Spleen (tissue), 11 donors: ENCODE measurements at regions not wholly inside any gene's neighbourhood (a gene's known extent, or its start where the extent isn't known, plus 50 kb on each side); places are given as distances from the start of the nearest gene placed in this dataset.
"Not testable (repeated sequence)": the region's sequence is repeated elsewhere in the genome, so short reads cannot be mapped to it uniquely, and the experiment has no call there.

Experiments
- DNase-seq: peaks from one replicate; pipeline ENCODE4 v3.0.0-alpha.2; 2020
- H3K27ac ChIP-seq, 8 donors: fragments of 200-600 bp; sonication (generic) in 7 of 8; 1 replicate in 4 of 8; 2 replicates in 4 of 8; pipeline versions ENCODE4 v1.5.0 to v1.8.0; 2016 to 2021; ENCODE audit warnings: inconsistent platforms in 4 of 8, mild to moderate bottlenecking in 4 of 8, moderate library complexity in 1 of 8
- H3K27me3 ChIP-seq, 7 donors: fragments of 200-600 bp; sonication (generic) in 6 of 7; replicated peaks in 1 of 7; 1 replicate in 4 of 7; 2 replicates in 3 of 7; pipeline versions ENCODE4 v1.5.0 to v1.8.0; 2016 to 2021; ENCODE audit warnings: inconsistent platforms in 3 of 7, mild to moderate bottlenecking in 1 of 7
- H3K36me3 ChIP-seq, 6 donors: fragments of 200-600 bp; sonication (generic) in 5 of 6; 1 replicate in 4 of 6; 2 replicates in 2 of 6; pipeline versions ENCODE4 v1.5.0 to v1.8.0; 2016 to 2021; ENCODE audit warnings: inconsistent platforms in 2 of 6
- H3K4me1 ChIP-seq, 6 donors: fragments of 200-600 bp; sonication (generic) in 5 of 6; 1 replicate in 3 of 6; 2 replicates in 3 of 6; pipeline versions ENCODE4 v1.5.0 to v1.8.0; 2016 to 2021; ENCODE audit warnings: inconsistent platforms in 3 of 6
- H3K4me3 ChIP-seq, 8 donors: fragments of 200-600 bp; sonication (generic) in 7 of 8; 1 replicate in 4 of 8; 2 replicates in 4 of 8; pipeline versions ENCODE4 v1.5.0 to v1.8.0; 2016 to 2021; ENCODE audit warnings: inconsistent platforms in 4 of 8, mild to moderate bottlenecking in 4 of 8, moderate library complexity in 2 of 8
- H3K9me3 ChIP-seq, 8 donors: fragments of 200-600 bp; sonication (generic) in 7 of 8; 1 replicate in 4 of 8; 2 replicates in 4 of 8; pipeline versions ENCODE4 v1.5.0 to v1.8.0; 2016 to 2021; ENCODE audit warnings: inconsistent platforms in 4 of 8
- POLR2A ChIP-seq, 3 donors: fragments of 450-650 bp; IDR thresholded peaks; one replicate each; pipeline ENCODE4 v1.5.1; 2017; ENCODE audit warnings: antibody characterized with exemption in 3 of 3, mild to moderate bottlenecking in 1 of 3
- POLR2AphosphoS5 ChIP-seq, 3 donors: sonication (generic); formaldehyde crosslinking; IDR thresholded peaks; one replicate each; pipeline ENCODE4 v1.5.1; 2017; ENCODE audit warnings: antibody characterized with exemption in 3 of 3
- WGBS, 5 donors: extraction: QIAGEN DNeasy Blood & Tissue Kit in 3 of 5; methylation state at CpG; one replicate each; pipeline versions ENCODE4 v1.1.5 to v1.1.7; 2013 to 2018; 5-methylcytosine and 5-hydroxymethylcytosine counted together
- intact Hi-C: fragments of 100-400 bp; cut with DNase I; formaldehyde crosslinking; loops from one replicate; pipeline ENCODE4 v1.15.0; 2023; ENCODE audit warnings: low total_unique reads
- TF ChIP-seq, protein P1 (sequence below), 11 experiments: fragments of 200-600 bp in 7 of 11; fragments of 450-650 bp in 4 of 11; sonication (generic) in 4 of 11; IDR thresholded peaks in 8 of 11; conservative IDR thresholded peaks in 3 of 11; 1 replicate in 7 of 11; 2 replicates in 4 of 11; pipeline versions ENCODE4 v1.4.0 to v1.8.0; 2016 to 2021; ENCODE audit warnings: antibody characterized with exemption in 11 of 11, inconsistent platforms in 4 of 11, mild to moderate bottlenecking in 1 of 11
- donor health status: healthy with polysubstance abuse.
- donor health status: DM: no; HTN: no; CAD: no; lungs with moderate emphysema.
- donor health status: DM: no; HTN: no; CAD: no.
- donor health status: Bipolar disorder and iron deficiency.
- donor health status: healthy.
- donor health status: DM: no; HTN: no; CAD: no.
- donor health status: DM: yes; HTN: yes; CAD: no.

- intact Hi-C loops: no loop called here
Observed at GRCh38 chr1:119260506-119260905, 108.1 kb upstream of the HAO2 start.

DNA sequence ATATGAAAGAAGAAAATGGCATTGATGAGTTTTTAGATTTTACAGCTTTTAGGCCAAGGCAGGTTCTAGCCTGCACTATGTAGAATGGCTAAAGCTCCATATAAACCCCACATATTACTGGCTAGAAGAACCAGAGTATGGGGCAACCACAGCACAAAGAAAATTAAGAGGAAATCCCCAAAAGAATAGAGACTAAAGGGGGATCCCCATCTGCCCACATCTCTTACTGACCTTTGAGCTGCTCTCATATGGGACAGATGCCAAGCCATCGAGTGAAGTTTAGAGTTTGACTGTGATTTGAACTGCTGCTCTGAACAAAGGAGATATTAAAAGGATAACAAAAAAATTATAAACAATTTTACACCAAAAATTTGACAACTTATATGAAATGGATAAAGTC, 102.2 kb upstream of the HAO2 start:
- H3K4me3 ChIP-seq: no peak overlapping the region
- H3K27ac ChIP-seq: no peak overlapping the region
- 43 to 76% (median 56%) methylated on average over 1 of the region's 1 CpG for WGBS, 5 donors
- H3K36me3 ChIP-seq: no peaks in the 10 kb centered on the region
- TF ChIP-seq POLR2AphosphoS5 (IDR thresholded peaks at IDR 0.05): no peak
- TF ChIP-seq, protein P1, sequence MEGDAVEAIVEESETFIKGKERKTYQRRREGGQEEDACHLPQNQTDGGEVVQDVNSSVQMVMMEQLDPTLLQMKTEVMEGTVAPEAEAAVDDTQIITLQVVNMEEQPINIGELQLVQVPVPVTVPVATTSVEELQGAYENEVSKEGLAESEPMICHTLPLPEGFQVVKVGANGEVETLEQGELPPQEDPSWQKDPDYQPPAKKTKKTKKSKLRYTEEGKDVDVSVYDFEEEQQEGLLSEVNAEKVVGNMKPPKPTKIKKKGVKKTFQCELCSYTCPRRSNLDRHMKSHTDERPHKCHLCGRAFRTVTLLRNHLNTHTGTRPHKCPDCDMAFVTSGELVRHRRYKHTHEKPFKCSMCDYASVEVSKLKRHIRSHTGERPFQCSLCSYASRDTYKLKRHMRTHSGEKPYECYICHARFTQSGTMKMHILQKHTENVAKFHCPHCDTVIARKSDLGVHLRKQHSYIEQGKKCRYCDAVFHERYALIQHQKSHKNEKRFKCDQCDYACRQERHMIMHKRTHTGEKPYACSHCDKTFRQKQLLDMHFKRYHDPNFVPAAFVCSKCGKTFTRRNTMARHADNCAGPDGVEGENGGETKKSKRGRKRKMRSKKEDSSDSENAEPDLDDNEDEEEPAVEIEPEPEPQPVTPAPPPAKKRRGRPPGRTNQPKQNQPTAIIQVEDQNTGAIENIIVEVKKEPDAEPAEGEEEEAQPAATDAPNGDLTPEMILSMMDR (IDR thresholded peaks at IDR 0.05 in 8 of 11, conservative IDR thresholded peaks at IDR 0.05 in 3 of 11): no peak
- no peak for TF ChIP-seq POLR2A (IDR thresholded peaks at IDR 0.05)
- intact Hi-C loops: no loop called here
- DNase-seq: no peak
- no peaks in the 10 kb centered on the region for H3K4me1 ChIP-seq
- H3K9me3 ChIP-seq: no peaks in the 10 kb centered on the region
- H3K27me3 ChIP-seq: peaks cover 0 to 6% (median 0%) of the 10 kb centered on the region in 7 donors

More at GRCh38 chr1:119260506-119260905, 108.1 kb upstream of the HAO2 start:
- Histone ChIP-seq H3K36me3 (no peaks in the 10 kb centered on the region), H3K27me3 (no peaks in the 10 kb centered on the region), H3K4me1 (no peaks in the 10 kb centered on the region), H3K4me3 (no peak overlapping the region), H3K9me3 (peaks cover 0 to 14% (median 0%) of the 10 kb centered on the region in 8 donors), H3K27ac (no peak overlapping the region)
- WGBS, 5 donors: 55 to 67% (median 57%) methylated on average over 5 of the region's 5 CpGs
- TF ChIP-seq POLR2AphosphoS5 (IDR thresholded peaks at IDR 0.05): no peak
- TF ChIP-seq, protein P1 (IDR thresholded peaks at IDR 0.05 in 8 of 11, conservative IDR thresholded peaks at IDR 0.05 in 3 of 11): no peak
- TF ChIP-seq POLR2A (IDR thresholded peaks at IDR 0.05): no peak
- DNase-seq: no peak

- no peaks in the 10 kb centered on the region for H3K9me3 ChIP-seq
- H3K36me3 ChIP-seq: no peaks in the 10 kb centered on the region
- WGBS, 5 donors: 77 to 86% (median 83%) methylated on average over 3 of the region's 3 CpGs
- no peak overlapping the region for H3K27ac ChIP-seq
- intact Hi-C loops: no loop called here
- DNase-seq: no peak
- no peaks in the 10 kb centered on the region for H3K4me1 ChIP-seq
- H3K27me3 ChIP-seq: peaks cover 0 to 6% (median 0%) of the 10 kb centered on the region in 7 donors
- no peak for TF ChIP-seq POLR2A (IDR thresholded peaks at IDR 0.05)
- TF ChIP-seq, protein P1 (IDR thresholded peaks at IDR 0.05 in 8 of 11, conservative IDR thresholded peaks at IDR 0.05 in 3 of 11): no peak
- TF ChIP-seq POLR2AphosphoS5 (IDR thresholded peaks at IDR 0.05): no peak
- H3K4me3 ChIP-seq: no peak overlapping the region
Observed at GRCh38 chr1:119266858-119267257, 101.7 kb upstream of the HAO2 start.

- H3K4me1 ChIP-seq, H3K36me3 ChIP-seq, H3K9me3 ChIP-seq, intact Hi-C loops, H3K27ac ChIP-seq, DNase-seq, H3K4me3 ChIP-seq, H3K27me3 ChIP-seq: not testable (repeated sequence)
- WGBS, 5 donors: 84 to 88% (median 87%) methylated on average over 4 of the region's 4 CpGs
Observed at GRCh38 chr1:119267288-119267687, 101.3 kb upstream of the HAO2 start.

DNA sequence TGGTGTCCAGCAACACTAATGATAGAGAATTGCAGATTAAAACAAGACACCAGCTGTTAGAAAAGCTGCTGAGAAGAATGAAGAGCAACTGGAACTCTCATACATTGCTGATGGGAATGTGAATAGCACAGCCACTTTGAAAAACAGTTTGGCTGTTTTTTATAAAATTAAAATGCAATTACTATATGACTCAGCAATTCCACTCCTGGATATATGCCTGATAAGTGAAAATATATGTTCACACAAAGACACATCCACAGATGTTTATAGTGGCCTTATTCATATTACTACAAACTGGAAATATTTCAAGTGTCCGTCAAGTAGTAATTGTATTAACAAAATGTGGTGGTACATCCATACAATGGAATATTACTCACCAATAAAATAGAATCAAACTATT, 99.7 kb upstream of the HAO2 start:
- Histone ChIP-seq H3K36me3 (no peaks in the 10 kb centered on the region), H3K4me3 (no peak overlapping the region), H3K9me3 (no peaks in the 10 kb centered on the region), H3K27me3 (peaks cover 0 to 11% (median 0%) of the 10 kb centered on the region in 7 donors), H3K27ac (no peak overlapping the region), H3K4me1 (no peaks in the 10 kb centered on the region)
- TF ChIP-seq POLR2AphosphoS5 (IDR thresholded peaks at IDR 0.05): no peak
- no peak for TF ChIP-seq POLR2A (IDR thresholded peaks at IDR 0.05)
- TF ChIP-seq, protein P1 (IDR thresholded peaks at IDR 0.05 in 8 of 11, conservative IDR thresholded peaks at IDR 0.05 in 3 of 11): no peak
- intact Hi-C loops: no loop called here
- DNase-seq: no peak
- WGBS, 5 donors: 89 to 96% (median 92%) methylated on average over 1 of the region's 1 CpG
